A673 (cell line): ENCODE measurements at regions not wholly inside any gene's neighbourhood (a gene's known extent, or its start where the extent isn't known, plus 50 kb on each side); places are given as distances from the start of the nearest gene placed in this dataset.

Experiments used
- EZH2 ChIP-seq: fragments of 200-600 bp; sonication (generic); IDR thresholded peaks from 2 replicates; pipeline ENCODE4 v1.6.1; 2017; ENCODE audit warnings: borderline replicate concordance, low read depth, mild to moderate bottlenecking, mixed read lengths, antibody characterized with exemption, low read length; ENCODE audit not compliant: poor library complexity, severe bottlenecking
- TF ChIP-seq, protein P1 (sequence below): fragments of 300-800, 200-600 bp; sonication (generic); conservative IDR thresholded peaks from 2 replicates; pipeline ENCODE4 v1.5.1; 2017; ENCODE audit warnings: low read depth, mild to moderate bottlenecking, antibody characterized with exemption, low read length, moderate library complexity, mixed read lengths

DNA sequence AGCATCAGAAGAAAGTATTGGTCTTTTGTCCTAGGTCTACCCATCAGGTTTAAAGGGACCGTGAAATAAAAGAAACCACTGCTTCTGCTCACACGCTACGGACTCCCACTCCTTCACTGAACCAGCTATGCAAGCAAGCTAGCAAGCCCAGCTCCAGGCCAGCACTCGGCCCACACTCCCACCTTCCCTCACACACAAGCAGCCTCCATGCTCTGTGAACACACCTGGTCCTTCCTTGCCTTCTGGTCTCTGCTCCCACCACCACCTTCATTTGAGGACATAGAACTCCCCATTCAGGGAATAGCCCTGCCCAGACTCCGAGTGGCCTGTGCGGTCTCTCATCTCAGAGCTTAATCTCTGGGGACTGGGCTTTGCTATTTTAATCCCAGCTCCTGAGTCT is 436.4 kb upstream of the CDH4 start:
- TF ChIP-seq, protein P1, sequence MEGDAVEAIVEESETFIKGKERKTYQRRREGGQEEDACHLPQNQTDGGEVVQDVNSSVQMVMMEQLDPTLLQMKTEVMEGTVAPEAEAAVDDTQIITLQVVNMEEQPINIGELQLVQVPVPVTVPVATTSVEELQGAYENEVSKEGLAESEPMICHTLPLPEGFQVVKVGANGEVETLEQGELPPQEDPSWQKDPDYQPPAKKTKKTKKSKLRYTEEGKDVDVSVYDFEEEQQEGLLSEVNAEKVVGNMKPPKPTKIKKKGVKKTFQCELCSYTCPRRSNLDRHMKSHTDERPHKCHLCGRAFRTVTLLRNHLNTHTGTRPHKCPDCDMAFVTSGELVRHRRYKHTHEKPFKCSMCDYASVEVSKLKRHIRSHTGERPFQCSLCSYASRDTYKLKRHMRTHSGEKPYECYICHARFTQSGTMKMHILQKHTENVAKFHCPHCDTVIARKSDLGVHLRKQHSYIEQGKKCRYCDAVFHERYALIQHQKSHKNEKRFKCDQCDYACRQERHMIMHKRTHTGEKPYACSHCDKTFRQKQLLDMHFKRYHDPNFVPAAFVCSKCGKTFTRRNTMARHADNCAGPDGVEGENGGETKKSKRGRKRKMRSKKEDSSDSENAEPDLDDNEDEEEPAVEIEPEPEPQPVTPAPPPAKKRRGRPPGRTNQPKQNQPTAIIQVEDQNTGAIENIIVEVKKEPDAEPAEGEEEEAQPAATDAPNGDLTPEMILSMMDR, result no peak
- TF ChIP-seq EZH2, result no peak
